HG03571 (cell line): ENCODE measurements at regions not wholly inside any gene's neighbourhood (a gene's known extent, or its start where the extent isn't known, plus 50 kb on each side); places are given as distances from the start of the nearest gene placed in this dataset.

Source experiments
- ATAC-seq: cut with Tn5 transposase; IDR thresholded peaks from one replicate; pipeline ENCODE4 v1.9.1; 2021; ENCODE audit not compliant: unreplicated experiment

DNA sequence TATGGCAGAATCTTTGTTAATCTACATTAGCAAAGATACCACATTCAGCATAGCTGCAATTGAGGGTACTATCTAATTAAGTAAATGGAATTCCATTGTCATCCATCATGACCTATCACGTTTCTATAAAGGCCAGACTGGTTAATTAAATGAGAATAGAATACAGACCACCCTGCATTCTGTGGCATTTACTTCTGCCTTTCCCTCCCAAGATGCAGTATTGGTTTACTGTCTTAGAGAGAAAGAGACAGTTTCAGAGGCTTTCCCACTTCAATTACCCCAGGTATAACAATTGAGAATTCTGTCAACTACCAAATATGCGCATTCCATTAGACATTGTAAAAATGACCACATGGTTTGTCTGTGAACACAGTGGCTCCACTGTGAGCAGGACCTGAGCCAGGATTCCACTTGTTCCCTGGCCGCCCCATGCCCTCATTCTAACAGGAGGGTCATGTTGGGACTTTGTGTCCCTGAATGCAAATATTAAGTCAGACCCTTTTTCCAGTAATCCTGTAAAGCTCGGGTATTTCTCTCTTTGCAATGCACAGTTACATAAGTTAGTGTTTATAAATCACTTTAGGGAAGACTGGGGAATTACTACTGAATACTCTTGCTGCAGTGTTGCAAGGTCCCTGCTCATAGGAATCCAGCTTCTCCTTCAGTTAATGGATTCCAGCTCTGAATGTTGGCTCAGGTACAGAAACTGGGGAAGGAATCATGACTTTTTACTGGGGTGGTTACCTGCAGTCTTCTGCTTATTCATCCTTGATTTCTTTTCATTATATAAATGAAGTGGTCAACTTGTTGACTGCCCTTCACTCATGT lies 261.0 kb downstream of the PDGFC start:
- no peak for ATAC-seq

GRCh38 chr4:156705311-156705710 lies 266.3 kb downstream of the PDGFC start:
- ATAC-seq = no peak

DNA sequence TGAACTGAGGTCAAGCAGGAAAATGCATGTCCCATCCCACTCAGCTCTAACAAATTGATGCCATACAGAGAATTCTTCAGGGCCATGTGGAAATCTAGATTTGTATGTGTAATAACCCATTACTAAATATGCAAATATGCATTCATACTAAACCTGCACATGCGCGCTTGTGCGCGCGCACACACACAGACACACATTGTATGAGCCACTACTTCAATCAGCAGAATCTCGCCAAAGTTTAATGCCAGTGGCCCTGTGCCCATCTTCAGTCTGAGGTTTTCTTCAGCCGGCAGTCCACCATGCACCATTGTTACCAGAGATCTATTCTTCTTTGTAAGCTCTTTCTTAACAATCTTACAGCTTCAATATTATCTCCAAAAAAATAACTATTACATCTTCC lies 276.4 kb downstream of the PDGFC start:
- no peak for ATAC-seq

DNA sequence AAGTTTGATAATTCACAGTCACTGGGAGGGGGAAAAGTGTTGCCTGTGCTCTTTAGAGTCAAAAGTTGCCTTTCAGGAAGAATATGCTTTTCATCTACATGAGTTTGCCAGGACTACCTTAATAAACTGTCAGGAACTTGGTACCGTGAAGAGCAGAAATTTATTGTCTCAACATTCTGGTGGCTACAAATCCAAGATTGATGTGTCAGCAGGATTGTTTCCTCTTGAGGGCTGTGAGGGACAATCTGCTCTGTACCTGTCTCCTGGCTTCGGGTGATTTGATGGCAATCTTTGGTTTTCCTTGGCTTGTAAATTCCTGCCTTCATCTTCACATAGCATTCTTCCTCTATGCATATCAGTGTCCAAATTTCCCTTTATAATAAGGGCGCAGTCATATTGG lies 277.2 kb downstream of the PDGFC start:
- no peak for ATAC-seq

GRCh38 chr4:156693557-156693956 lies 278.0 kb downstream of the PDGFC start:
- no peak for ATAC-seq

DNA sequence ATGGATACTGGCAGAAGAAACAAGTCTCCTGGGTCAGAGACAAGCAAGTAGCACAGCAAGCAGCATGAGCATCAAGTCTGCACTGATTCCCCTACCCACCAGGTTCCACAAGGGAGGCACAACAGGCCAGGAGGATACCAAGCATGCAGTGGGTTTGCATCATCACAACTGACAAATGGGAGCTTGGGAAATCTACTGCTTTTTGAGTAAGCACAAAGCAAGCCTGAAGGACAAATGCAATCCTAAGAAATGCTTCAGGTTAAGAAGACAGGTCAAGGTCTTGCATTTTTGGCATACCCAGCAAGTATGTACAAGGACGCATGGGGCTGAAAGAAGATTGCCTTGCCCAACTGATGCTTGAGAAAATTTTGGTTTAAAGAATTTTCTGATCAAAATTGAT lies 279.6 kb downstream of the PDGFC start:
- no peak for ATAC-seq

DNA sequence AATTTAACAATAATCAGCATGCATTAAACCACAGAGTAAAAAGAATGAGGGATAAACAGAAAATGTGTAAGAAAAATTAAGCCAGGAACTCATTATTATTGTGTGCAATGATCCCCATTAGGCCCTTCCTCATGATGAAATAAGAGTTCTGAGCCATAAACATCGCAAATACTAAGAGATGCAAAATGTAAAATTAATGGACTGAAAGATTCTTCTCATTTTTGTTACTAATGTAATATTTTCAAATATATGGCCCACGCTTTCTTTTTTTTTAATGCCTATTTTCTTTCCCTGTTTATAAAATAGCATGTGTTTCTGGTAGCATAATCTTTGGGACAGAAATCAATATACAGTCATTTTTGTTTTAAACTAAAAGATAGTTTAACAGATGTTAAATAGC lies 281.0 kb downstream of the PDGFC start:
- ATAC-seq = no peak

- ATAC-seq = no peak
These were observed 285.5 kb downstream of the PDGFC start for GRCh38 chr4:156686120-156686519.

GRCh38 chr4:156685308-156685707 lies 286.3 kb downstream of the PDGFC start:
- no peak for ATAC-seq

DNA sequence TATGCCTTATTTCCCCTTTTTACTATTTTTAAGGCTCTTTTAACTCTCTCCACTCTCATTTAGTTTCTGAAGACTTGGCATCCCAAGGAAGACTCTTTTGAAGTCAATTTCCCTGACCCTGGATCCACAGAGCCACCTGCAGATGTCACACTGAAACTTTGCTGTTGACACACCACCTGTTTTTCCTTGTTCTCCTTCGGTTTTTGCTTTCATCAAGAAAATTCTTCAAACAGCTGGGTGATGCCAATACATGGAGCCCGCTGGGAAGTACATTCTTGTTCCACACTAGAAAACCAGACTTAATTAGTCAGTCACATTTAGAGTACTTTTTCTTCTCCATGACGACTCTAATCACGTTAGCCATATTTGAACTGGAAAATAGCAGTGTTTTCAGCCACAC lies 293.9 kb downstream of the PDGFC start:
- no peak for ATAC-seq

- no peak for ATAC-seq
These were observed 294.5 kb downstream of the PDGFC start for GRCh38 chr4:156677131-156677531.

DNA sequence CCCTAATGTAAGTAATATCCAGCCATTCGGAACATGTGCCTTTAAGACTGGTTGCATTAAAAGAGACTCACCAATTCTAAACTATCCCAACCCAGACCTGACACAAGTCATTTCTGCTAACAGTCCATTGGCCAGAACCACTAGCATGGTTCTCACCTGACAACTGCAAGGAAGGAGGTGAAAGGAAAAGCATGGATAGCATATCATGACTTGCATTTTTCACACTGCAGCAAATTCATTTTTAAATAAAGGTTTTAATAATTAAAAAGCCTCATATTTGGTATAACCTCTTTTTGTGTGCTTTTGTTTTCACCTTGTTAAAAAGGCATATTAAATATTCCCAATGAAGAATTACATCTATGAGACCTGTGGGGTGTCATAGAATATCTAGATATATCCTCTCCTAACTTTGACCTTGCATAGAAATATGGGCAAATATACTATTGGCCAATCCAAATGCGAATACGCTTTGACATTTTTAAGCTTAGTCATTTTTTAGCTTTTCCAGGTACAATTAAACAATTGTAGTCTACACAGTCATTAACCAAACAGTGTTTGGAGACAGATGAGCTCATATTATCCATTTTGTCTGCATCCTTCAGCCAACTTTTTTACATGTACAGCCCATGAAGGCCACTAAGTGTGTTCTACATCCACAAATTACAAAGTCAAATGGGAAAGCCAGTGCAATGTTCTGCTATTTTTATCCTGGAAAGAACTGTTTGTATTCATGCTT lies 295.3 kb downstream of the PDGFC start:
- ATAC-seq = no peak

DNA sequence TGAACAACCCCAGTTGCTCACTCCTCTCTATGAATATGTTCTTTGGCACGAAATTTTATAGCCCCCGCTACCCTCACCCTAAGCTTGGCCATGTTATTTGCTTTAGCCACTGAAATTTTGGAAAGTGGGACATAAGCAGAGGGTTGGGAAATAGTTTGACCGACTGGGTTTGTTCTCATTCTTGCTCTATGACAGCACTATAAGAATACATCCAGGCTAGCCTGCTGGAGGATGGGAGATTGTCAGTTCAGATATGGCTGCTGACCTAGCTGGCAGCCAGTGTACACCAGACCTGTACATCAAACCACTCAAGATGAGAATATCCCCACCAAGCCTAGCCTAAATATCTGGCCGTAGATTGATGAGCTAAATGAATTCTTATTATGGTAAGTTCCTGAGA lies 298.1 kb downstream of the PDGFC start:
- ATAC-seq = no peak

DNA sequence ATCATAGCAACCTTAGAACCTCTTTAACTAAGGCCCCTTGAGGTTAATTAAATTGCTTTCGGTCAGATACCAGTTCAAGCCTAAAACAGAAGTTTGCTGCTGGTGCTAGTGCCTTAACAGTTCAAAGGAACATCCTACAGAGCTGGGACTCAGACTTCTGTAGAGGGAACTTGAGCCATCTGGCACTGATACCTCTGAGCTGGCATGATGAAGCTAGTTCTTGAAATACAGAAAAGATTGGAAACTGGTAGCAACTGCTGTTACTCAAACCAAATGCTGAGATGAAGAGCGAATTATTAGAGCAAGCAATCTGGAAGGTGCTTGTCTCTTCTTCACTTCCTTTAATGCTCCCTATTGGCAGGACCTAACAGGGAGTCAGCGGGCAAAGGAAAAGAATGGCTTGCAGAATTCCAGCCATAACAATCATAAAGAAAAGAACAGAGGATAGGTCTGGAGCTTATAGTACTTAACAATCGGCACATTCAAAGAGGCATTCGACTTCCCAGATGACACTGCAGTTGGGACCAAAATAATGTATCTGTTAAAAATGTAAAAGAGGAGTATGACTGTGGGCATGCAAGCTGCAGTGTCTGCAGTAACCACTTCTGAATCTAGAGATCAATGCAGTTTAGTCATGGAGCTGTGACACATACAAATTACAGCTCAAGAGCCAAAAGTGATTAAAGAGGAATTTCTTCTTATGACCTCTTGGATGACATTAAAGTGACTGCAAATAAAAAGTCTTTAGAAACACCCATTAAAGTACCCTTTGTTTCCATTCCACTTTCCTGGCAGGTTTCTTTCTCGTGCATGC lies 298.9 kb downstream of the PDGFC start:
- no peak for ATAC-seq

DNA sequence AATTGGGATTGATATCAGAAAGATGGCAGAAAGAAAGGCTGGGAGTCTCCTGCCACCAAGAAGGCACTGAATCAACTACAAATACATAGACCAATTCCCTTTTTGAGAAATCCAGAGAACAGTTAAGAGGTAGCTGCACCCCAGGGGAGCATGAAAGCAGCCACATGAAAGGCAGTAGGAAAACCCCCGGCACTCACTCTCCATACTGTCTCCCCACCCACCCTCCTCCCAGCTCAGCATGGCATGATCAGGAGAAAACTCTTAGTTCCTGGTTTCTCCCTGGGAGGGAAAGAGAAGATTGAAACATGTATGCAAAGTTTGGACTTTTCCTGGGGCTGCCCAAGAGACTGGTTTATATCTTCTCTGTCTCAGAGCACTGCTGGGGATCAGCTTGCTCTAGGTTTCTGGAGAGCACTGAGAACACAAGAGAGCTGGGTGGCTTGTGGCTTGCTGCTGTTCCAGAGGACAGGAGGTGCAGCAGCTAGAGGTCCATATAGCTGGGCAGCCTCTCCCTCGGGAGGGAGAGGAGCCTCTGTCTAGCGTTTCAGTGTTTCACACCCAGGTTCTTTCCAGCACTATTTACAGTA lies 305.7 kb downstream of the PDGFC start:
- no peak for ATAC-seq

- no peak for ATAC-seq
These were observed 307.9 kb downstream of the PDGFC start for GRCh38 chr4:156663663-156664062.

DNA sequence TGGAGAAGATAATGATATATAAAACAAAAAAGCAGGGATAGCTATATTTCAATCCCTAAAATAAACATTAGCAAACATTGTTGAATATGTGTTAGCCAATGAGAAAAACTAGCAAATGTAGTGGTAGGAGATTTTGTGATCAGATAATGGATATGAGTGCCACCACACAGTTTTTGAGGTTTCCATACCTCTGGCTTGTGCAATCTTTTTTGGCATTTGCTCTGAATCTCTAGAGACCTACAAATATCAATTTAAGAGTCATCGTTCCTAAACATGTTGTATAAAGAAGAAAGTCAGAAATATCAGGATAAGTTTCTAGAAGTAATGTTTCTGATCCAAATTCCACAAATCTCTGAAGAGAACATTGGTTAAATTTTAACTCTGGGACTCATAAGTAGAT lies 308.7 kb downstream of the PDGFC start:
- ATAC-seq = no peak

DNA sequence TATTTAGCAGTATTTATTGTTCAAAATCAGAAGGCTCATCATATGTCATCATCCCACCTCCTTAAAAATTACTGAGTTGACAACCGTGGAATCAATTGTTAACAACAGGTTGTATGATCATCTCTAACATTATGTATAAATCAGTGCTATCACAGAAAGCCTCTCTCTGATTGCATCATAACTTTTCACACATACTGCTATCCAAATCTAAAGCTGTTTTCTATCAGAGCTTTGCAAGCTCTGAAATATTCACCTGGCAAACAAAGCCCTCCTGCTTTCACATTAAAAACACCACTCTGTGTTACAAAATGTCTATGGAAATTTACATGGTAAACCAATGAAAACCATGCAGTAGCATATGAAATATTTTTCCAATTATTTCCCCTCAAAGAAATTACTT lies 310.0 kb downstream of the PDGFC start:
- ATAC-seq = no peak

DNA sequence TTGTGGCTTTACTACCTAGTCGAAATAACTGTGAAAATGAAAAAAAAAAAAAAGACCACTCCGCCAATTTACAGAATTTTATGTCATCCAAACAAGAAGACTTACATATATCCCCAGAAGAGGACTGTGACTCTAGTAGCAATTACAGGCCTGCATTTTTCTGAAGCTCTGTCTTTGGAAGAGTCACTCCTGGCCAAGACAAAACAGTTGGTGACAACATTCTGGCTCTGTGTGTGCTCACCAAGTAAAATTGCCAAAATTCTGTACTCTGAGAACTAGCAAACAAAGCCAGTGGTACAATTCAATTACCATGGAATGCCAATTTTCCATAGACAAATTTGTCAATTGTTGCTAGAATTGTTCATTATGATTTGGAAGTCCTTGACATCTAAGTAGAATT lies 311.1 kb downstream of the PDGFC start:
- no peak for ATAC-seq

DNA sequence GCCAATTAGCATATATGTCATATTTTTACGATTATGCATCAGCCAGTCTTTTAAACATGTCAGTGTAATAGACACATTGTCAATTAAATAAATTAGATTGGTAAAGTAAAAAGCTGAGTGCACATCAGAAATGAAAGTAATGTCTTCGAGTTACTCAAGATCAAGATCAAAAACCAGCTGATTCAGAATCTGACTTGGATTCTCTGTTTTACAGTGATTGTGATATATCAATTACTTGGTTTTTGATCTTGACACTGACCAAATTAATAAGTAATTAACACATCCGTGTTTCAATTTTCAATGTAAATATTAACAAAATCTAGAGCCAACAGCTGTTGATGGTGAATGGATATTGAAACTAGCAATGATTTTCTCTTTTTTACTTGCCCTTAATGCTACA lies 311.6 kb downstream of the PDGFC start:
- ATAC-seq = no peak

DNA sequence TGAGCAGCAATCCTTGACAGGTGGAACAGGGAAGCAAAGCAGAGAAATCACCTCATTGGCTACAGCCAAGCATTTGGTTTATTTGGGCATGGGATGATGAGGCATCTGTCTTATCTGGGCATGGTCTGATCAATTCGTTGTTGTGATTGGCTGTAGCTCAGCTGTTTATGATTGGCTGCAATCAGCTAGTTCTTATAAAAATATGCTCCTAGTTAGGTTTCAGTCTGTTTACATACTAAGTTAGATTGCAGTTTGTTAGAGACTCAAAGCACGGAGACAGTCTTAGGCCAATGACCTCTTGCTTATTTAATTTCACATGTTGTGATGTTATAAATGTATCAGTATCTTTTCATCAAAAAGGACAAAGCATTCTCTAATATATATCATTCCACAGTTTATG lies 312.0 kb downstream of the PDGFC start:
- ATAC-seq = no peak
